ENCODE measurements at regions not wholly inside any gene's neighbourhood (a gene's known extent, or its start where the extent isn't known, plus 50 kb on each side); places are given as distances from the start of the nearest gene placed in this dataset.

DNA sequence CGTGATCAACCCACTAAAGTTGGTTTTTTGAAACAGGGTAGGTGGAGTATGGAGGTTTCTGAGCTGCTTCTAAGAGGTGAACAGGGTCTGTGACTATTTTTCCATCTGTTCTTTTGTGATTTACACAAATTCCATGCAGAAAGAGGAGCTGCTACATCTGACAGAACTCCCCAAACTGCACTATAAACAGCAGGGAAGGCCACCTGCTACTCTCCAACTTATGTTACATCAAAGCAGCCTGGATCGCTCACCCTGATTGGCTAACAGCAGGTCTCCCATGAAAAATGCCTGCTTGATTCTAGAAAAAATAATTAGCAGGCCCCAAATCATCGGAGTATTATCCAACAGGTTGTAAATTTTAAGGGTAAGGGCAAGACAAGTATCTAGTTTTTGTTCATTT is 282.9 kb upstream of the FLRT2 start:
- TF ChIP-seq EZH2 (IDR thresholded peaks at IDR 0.05; ENCODE audit: borderline replicate concordance, low read depth, low read length, severe bottlenecking) (no peak), POLR2A (IDR thresholded peaks at IDR 0.05; ENCODE audit: low read depth, low read length) (no peak), FOS (IDR thresholded peaks at IDR 0.05; ENCODE audit: borderline replicate concordance, insufficient read depth, low read length) (no peak), GATA2 (IDR thresholded peaks at IDR 0.05; ENCODE audit: insufficient read depth, insufficient read length, low read depth, low read length) (no peak), POLR2AphosphoS5 (IDR thresholded peaks at IDR 0.05; ENCODE audit: insufficient read depth, low read depth, low read length) (no peak)
- TF ChIP-seq, protein P1, sequence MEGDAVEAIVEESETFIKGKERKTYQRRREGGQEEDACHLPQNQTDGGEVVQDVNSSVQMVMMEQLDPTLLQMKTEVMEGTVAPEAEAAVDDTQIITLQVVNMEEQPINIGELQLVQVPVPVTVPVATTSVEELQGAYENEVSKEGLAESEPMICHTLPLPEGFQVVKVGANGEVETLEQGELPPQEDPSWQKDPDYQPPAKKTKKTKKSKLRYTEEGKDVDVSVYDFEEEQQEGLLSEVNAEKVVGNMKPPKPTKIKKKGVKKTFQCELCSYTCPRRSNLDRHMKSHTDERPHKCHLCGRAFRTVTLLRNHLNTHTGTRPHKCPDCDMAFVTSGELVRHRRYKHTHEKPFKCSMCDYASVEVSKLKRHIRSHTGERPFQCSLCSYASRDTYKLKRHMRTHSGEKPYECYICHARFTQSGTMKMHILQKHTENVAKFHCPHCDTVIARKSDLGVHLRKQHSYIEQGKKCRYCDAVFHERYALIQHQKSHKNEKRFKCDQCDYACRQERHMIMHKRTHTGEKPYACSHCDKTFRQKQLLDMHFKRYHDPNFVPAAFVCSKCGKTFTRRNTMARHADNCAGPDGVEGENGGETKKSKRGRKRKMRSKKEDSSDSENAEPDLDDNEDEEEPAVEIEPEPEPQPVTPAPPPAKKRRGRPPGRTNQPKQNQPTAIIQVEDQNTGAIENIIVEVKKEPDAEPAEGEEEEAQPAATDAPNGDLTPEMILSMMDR (IDR thresholded peaks at IDR 0.05; ENCODE audit: extremely low read depth in 1 of 2, insufficient read depth in 1 of 2, low read depth in 1 of 2, low read length in 2 of 2): no peak
